NCI-H1092 (cell line): ENCODE measurements at regions not wholly inside any gene's neighbourhood (a gene's known extent, or its start where the extent isn't known, plus 50 kb on each side); places are given as distances from the start of the nearest gene placed in this dataset.
"Not testable (repeated sequence)": the region's sequence is repeated elsewhere in the genome, so short reads cannot be mapped to it uniquely, and the experiment has no call there.

Experiments
- DNase-seq: peaks from one replicate; lab custom pipeline; 2025; lab: John Stamatoyannopoulos, UW

DNA sequence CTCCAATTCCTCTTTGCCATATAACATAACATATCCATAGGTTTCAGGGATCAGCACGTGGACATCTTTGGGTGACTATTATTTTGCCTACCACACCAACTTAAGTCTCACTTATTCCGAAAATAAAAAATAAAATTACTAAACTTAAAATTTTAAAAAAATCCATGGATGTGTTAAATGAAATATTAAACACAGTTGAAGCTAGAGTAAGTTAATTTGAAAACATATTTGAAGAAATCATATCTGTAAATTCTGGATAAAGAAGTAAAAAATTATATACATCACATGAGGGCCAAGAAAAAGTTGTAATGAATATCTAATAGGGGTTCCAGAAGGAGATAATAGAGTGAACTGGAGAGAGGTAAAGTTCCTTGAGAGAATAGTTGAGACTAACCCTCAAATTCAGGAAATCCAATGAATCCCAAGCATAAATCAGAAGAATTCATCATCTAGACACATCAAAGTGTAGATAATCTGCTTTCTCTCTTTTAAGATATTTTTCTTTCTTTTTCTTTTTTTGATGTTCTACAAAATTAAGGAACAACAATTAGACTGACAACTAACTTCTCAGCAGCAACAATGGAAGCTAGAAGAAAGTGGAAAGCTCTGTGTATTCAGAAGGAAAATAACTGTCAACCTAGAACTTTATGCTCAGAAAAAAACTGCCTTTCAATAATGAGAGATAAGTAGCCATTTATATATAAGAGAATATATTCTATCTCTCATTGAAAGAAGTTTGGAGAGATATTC is 147.4 kb downstream of the ABHD5 start:
- DNase-seq: no peak

DNA sequence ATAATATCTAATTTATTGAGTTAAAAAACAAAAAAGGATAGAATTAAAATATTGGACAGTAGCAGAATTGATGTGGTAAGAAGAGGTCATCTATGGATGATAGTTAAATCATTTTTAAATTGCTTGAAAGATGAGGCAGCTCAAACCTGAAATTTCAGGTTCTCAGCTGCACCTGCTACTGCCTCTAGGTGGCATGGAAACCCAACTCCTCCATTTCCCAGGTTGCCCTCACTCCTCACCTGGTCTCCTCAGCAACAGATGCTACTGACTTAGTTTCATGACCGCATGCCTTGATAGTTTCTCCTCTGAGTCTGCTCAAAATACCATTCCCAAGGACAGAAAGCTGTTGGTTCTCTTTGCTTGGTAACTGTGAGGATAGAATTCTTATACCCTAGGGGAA is 148.1 kb downstream of the ABHD5 start:
- no peak for DNase-seq

DNA sequence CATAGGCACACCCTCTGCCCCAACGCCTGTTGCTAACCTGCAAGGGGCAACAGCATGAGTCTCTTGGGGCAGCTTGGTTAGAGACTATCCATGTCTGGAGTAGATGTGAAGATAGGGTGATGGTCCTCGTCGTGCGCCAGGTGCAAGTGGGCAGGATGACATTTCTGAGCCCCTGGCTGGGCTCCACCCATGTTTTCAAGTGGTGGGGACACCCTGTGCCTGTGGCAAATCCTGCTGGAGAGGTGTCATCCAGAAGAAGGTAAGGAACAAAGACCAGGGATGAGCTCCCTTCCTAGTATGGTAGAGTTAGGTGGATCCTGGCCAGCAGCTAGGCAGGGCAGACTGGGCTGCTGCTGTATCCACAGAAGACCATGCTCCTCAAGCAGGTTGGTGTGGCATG is 152.6 kb downstream of the ABHD5 start:
- no peak for DNase-seq

- no peak for DNase-seq
Observed at GRCh38 chr3:43844757-43845156, 154.0 kb downstream of the ABHD5 start.

DNA sequence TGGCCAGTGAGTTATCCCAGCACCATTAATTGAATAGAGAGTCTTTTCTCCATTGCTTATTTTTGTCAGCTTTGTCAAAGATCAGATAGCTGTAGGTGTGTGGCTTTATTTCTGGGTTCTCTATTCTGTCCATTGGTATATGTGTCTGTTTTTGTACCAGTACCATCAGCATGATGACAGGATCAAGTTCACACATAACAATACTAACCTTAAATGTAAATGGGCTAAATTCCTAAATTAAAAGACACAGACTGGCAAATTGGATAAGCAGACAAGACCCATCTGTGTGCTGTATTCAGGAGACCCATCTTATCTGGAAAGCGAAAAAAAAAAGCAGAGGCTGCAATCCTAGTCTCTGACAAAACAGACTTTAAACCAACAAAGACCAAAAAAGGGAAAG is 154.8 kb downstream of the ABHD5 start:
- DNase-seq: not testable (repeated sequence)

DNA sequence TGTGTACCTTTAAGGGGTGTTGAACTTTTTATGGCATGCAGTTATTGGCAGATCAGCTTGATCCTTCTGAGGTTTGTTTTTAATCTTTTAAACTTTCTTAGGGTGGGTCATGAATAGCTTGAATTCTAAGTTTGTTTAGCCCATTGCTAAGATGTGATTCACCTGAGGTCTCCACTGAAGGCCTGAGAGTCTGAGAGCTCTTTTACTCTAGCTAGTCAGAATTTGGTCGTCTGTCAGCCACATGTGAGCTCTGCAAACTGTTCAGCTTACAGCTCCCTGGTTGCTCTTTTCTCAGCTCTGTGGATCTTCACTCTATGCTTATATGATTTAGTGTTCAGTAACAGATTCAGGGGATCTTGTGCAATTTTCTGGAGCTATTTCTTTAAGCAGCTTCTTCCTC is 161.3 kb downstream of the ABHD5 start:
- DNase-seq: no peak

- DNase-seq: no peak
Observed at GRCh38 chr3:43854283-43854682, 163.5 kb downstream of the ABHD5 start.

DNA sequence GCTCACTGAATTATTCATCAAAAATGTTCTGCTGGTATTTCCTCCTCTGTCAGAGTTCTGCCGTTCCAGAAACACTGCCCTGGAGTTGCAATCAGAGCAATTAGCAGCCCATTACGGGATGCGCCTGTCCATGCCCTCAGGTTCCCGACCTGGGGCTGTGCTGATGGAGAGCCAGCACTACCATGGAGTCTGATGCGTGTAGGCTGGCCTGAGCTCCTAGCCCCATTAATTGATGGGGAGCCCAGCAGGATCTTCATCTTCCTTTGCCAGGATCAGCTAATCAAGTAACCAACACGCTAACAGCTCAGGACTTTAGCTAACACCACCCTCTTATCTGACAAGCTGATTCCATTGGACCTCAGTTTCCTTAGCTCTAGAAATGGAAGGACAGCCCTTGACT is 164.2 kb downstream of the ABHD5 start:
- DNase-seq: no peak

- peak; percentile 34 for DNase-seq
Observed at GRCh38 chr3:43855674-43856299, 165.0 kb downstream of the ABHD5 start.

- DNase-seq: no peak
Observed at GRCh38 chr3:43856351-43856750, 165.6 kb downstream of the ABHD5 start.

DNA sequence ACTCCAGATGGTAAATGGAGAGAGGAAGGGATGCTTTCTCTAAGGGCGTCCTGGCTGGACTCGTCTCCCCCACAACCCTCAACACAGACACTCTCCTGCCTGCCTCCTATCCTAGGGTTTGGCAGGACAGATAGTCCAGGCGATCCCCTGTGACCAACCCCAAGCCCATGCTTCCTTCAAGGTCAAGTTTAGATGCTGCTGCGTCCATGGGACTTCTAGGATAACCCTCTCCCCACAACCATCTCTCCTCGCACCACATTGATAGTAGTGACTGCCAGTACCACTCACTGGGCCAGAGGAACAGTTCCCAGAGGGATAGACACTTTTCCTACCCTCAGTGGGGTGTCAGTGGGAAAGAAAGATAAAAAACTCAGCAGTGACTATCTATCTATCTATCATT is 166.0 kb downstream of the ABHD5 start:
- DNase-seq: no peak

DNA sequence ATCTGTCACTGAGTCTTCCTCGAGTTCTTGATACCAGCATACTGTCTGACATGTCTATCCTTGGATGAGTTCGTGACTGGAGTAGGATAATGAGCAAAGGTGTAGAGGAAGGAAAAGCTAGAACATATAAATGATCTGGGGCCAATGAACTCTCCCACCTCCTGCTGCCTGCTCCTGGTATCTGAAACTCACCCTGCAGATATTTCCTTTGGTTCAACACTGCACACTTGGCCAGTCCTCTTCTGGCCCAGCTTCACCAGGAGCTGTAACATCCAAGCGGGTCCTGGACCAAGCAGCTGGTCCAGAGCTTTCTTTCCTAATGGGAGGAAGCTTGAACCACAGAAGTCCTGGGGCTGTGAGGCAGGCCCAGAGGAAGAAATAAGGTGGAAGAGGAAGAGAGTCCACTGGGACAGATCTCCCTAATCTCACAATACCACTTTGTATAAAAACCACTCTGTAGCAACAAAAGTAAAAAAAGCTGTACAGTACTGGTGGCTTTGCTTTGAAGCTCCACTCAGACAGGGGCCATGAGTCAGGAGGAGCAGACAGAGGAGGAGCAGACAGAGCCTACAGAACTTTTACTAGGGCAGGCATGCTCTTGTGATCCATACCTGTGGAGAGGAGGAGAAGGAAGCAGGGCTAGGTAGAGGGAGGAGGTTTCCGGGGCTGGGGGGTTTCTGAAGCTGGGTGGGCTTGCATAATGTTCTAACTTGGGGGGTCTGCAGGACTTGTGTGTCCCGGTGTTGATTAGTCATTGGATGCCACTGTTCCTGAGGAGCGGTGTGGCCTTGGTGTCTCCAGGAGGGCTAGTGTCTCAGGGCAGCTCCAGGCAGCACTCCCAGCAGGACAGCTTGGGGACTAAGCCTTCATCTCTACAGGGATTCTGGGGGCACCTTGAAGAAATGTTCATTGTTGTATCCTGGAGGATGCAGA is 166.9 kb downstream of the ABHD5 start:
- no peak for DNase-seq

DNA sequence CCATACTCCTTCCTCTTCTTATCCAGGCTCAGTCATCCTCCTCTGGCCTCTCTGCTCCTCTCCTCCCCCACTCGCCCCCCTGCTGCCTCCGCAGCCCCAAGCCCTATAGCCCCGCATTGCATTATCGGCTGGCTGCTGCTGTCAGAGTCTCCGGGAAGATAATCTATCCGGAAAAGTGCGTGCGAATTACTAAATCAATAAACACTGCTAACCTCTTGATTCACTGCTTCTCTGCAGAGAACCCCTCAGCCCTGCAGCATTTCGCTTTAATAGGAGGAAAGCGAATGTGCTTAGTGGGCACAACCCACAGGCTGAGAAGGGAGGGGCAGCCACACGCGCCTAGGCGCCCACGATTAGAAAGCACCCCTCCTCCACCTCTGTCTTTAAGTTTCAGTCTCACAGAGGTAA is 167.6 kb downstream of the ABHD5 start:
- no peak for DNase-seq

- no peak for DNase-seq
Observed at GRCh38 chr3:43859766-43860165, 169.0 kb downstream of the ABHD5 start.

DNA sequence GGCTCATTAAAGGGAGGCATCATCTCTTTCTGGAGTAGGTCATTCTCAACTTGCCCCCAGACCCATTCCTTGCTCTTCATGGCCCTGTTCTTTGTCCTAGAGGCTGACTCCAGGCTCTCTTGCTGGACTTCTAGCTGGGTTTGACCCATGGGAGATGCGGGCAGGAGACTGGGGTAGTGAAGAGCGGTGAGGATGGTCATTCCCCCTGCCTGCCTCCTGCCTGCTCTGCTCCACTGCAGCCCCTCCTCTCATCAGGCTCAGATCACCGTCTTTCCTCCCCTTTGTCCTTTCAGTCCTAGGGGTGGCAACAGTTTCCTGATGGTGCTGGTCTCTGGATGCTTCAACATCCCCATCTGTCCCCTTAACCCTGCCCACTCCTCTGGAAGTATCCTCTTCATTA is 170.9 kb downstream of the ABHD5 start:
- DNase-seq: no peak

DNA sequence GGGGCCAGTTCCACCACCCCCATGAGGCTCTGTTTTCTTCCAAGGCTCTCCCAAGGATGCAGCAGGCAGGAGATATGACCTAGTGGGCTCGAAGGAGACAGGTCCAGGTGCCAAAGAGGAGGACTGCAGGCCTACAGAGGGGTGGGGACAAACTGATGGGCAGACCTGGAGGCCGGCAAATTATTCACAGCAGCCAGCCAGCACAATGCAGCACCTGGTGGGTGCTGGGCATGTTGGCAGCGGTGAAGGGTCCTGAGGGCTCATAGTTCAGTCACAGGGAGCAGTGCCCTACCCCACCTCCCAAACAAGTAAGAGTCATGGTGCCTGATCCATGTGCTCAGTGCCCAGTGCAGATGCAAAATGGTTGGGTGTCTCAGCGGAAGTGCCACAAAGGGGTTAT is 171.7 kb downstream of the ABHD5 start:
- no peak for DNase-seq

DNA sequence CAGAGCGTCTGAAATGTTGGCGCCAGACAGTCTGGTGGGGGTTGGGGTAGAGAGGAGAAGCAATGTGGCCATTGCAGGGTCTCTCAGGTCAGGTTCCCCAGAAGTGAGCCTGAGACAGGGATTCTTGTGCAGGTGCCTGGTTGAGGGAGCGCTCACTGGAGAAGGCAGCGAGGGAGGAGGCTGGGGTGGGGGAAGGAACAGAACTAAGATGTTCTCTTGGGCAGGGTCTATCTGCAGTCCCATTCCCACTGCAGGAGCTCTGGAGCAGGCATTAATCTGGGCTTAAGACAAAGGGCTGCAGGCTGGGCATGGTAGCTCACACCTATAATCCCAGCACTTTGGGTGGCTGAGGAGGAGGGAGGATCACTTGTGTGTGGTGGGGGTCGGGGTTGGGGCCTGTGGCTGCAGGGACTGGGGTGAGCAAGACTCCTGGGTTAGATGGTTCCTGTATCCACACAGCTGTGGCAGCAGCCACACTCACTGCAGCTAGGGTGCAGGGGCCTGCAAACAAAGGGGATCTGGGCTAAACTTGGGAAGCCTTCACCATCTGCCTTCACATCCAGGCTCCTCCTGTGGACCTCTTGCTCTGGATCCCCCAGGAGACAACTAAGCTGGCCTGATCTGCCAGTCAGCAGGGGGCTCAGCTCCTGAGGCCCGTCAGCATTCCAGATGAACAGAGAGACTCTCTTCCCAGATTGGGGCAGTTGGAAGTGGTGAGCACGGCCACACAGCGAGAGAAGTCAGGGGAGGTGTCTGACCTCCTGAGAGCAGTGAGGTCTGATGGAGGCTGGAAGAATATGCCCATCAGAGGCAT is 172.5 kb downstream of the ABHD5 start:
- DNase-seq: no peak

- no peak for DNase-seq
Observed at GRCh38 chr3:43863966-43864933, 173.5 kb downstream of the ABHD5 start.

- DNase-seq: no peak
Observed at GRCh38 chr3:43865351-43865750, 174.6 kb downstream of the ABHD5 start.

DNA sequence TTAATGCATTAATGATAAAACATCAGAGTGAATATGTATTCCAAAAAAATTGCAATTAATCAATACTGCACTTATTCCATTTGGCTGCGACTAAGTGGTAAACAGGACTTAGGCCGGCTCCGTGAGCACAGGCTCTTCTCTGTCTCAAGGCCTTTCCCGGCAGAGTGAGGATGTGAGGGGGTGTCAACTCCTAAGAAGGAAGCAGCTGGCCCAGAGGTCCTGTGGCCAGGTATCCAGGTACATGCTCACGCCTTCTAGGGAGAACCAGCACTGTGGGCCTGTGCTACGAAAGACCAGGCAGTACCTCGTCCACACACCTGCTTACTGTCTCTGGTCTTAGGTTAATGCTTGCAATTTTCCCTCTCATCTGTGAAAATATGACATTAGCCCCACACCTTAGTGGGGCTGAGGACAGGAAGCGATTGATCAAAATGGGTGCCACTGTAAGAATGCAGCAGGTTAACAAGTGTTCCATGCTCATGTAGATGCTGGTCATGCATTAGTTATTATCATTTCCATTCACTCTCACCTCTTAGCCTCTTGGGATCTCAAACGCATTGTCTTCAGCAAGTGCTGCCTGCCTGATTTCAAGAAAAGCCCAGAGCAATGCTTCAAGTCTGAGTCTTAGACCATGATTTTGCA is 175.3 kb downstream of the ABHD5 start:
- DNase-seq: no peak
